GM12878 (cell line): ENCODE measurements at regions not wholly inside any gene's neighbourhood (a gene's known extent, or its start where the extent isn't known, plus 50 kb on each side); places are given as distances from the start of the nearest gene placed in this dataset.

Experiments used
- ATAC-seq: fragments of 200-7000 bp; cut with Tn5 transposase; 3 replicates; pipeline ENCODE4 v1.9.1; 2020; ENCODE audit warnings: mild to moderate bottlenecking, moderate library complexity
- BruUV-seq: library from RNA; stranded (reverse); fragments of 400-500 nt; replicated peaks from 2 replicates; lab custom pipeline; 2021; lab: Mats Ljungman, UMichigan
- CTCF ChIA-PET: fragments of 300-600 bp; sonication (Branson Sonifier 250); formaldehyde crosslinking; extraction: SDS; loops from one replicate; lab custom pipeline; 2021; ENCODE audit warnings: inconsistent platforms; lab: Yijun Ruan, JAX
- POLR2A ChIA-PET: fragments of 350-600 bp; formaldehyde crosslinking; extraction: SDS; loops from one replicate; lab custom pipeline; 2021; ENCODE audit warnings: inconsistent platforms; lab: Charles Lee
- RAD21 ChIA-PET: fragments of 300-600 bp; sonication (Branson Sonifier 250); formaldehyde crosslinking; loops from one replicate; lab custom pipeline; 2023; ENCODE audit warnings: antibody characterized with exemption; ENCODE audit not compliant: unreplicated experiment; lab: Charles Lee
- SMC1A ChIA-PET: fragments of 300-600 bp; sonication (Branson Sonifier 250); formaldehyde crosslinking; loops from one replicate; lab custom pipeline; 2023; ENCODE audit not compliant: unreplicated experiment, uncharacterized antibody; lab: Charles Lee
- DNase-seq: peaks from one replicate; pipeline ENCODE4 v3.0.0-alpha.2; 2011; ENCODE audit warnings: low read depth, low spot score
- FAIRE-seq: peaks from 3 replicates; lab custom pipeline; 2011; peaks lifted over from hg19 to GRCh38; lab: Jason Lieb, UNC
- H2AFZ ChIP-seq: 2 replicates; pipeline ENCODE4 v1.6.0; 2011; ENCODE audit warnings: low read depth, low read length, control low read depth; ENCODE audit not compliant: control insufficient read depth
- H3K27ac ChIP-seq: 2 replicates; pipeline ENCODE4 v1.5.1; 2011; ENCODE audit warnings: control low read depth; ENCODE audit not compliant: control insufficient read depth, insufficient read depth
- H3K27me3 ChIP-seq, 2 experiments: replicated peaks in 1 of 2; 2 replicates each; pipeline versions ENCODE4 v1.6.0 to v1.6.1; 2011; ENCODE audit warnings: low read length in 1 of 2; ENCODE audit not compliant: control insufficient read depth in 2 of 2, insufficient read depth in 2 of 2
- H3K36me3 ChIP-seq, 2 experiments: 2 replicates each; pipeline ENCODE4 v1.5.1; 2011; ENCODE audit warnings: low read length in 1 of 2; ENCODE audit not compliant: control insufficient read depth in 2 of 2, insufficient read depth in 2 of 2
- H3K4me1 ChIP-seq: 2 replicates; pipeline ENCODE4 v1.6.1; 2011; ENCODE audit warnings: mild to moderate bottlenecking, low read length, moderate library complexity, mixed read lengths; ENCODE audit not compliant: control insufficient read depth, insufficient read depth
- H3K4me2 ChIP-seq: 2 replicates; pipeline ENCODE4 v1.6.0; 2011; ENCODE audit warnings: control low read depth; ENCODE audit not compliant: control insufficient read depth, insufficient read depth
- H3K4me3 ChIP-seq: fragments of 200-600 bp; sonication (generic); 2 replicates; pipeline ENCODE4 v1.5.1; 2016
- H3K79me2 ChIP-seq: 2 replicates; pipeline ENCODE4 v1.6.0; 2011; ENCODE audit warnings: low read length; ENCODE audit not compliant: control insufficient read depth, insufficient read depth
- H3K9ac ChIP-seq: 2 replicates; pipeline ENCODE4 v1.8.0; 2011; ENCODE audit warnings: low read length, control low read depth, mixed read lengths; ENCODE audit not compliant: control insufficient read depth, insufficient read depth
- H3K9me3 ChIP-seq: replicated peaks from 3 replicates; pipeline ENCODE4 v1.5.1; 2011; ENCODE audit warnings: mild to moderate bottlenecking, low read length; ENCODE audit not compliant: control insufficient read depth, insufficient read depth
- H4K20me1 ChIP-seq: 2 replicates; pipeline ENCODE4 v1.6.0; 2011; ENCODE audit not compliant: control insufficient read depth, insufficient read depth
- ASH2L ChIP-seq: fragments of 300-600, 200-600 bp; sonication (generic); IDR thresholded peaks from 2 replicates; pipeline ENCODE4 v1.6.1; 2017; ENCODE audit warnings: low read depth, mild to moderate bottlenecking, borderline replicate concordance
- ATF3 ChIP-seq: IDR thresholded peaks from 2 replicates; pipeline ENCODE4 v1.6.1; 2011; ENCODE audit warnings: low read depth, mild to moderate bottlenecking, low read length, moderate library complexity, borderline replicate concordance; ENCODE audit errors: extremely low read depth
- CBX3 ChIP-seq: fragments of 200-600 bp; sonication (generic); IDR thresholded peaks from 2 replicates; pipeline ENCODE4 v1.6.1; 2016; ENCODE audit warnings: low read depth, borderline replicate concordance
- ELK1 ChIP-seq: IDR thresholded peaks from 2 replicates; pipeline ENCODE4 v1.6.1; 2012; ENCODE audit warnings: low read depth, low read length, improper control_type of control experiment
- FOS ChIP-seq: IDR thresholded peaks from 3 replicates; pipeline ENCODE4 v1.6.1; 2011; ENCODE audit warnings: borderline replicate concordance; ENCODE audit not compliant: insufficient read length; ENCODE audit errors: extremely low read depth
- HDGF ChIP-seq: fragments of 450-650 bp; IDR thresholded peaks from 2 replicates; pipeline ENCODE4 v1.6.1; 2016; ENCODE audit warnings: antibody characterized with exemption
- JUND ChIP-seq: IDR thresholded peaks from 2 replicates; pipeline ENCODE4 v1.6.1; 2012; ENCODE audit warnings: low read depth, mild to moderate bottlenecking, low read length, improper control_type of control experiment, moderate library complexity
- NR2F1 ChIP-seq: fragments of 450-650 bp; conservative IDR thresholded peaks from 2 replicates; pipeline ENCODE4 v1.6.1; 2017; ENCODE audit warnings: mild to moderate bottlenecking
- POLR2AphosphoS2 ChIP-seq: IDR thresholded peaks from 2 replicates; pipeline ENCODE4 v1.6.1; 2011; ENCODE audit warnings: low read depth, mild to moderate bottlenecking, low read length, improper control_type of control experiment, moderate library complexity
- RAD21 ChIP-seq: IDR thresholded peaks from 2 replicates; pipeline ENCODE4 v1.6.1; 2011; ENCODE audit warnings: mild to moderate bottlenecking, low read depth, low read length, moderate library complexity; ENCODE audit not compliant: insufficient read depth
- SMARCA5 ChIP-seq: fragments of 450-650 bp; IDR thresholded peaks from 2 replicates; pipeline ENCODE4 v1.6.1; 2017; ENCODE audit warnings: mild to moderate bottlenecking
- TCF3 ChIP-seq: IDR thresholded peaks from 2 replicates; pipeline ENCODE4 v1.6.1; 2012; ENCODE audit warnings: low read depth, mild to moderate bottlenecking, low read length, borderline replicate concordance; ENCODE audit not compliant: insufficient read depth
- WRNIP1 ChIP-seq: IDR thresholded peaks from 2 replicates; pipeline ENCODE4 v1.6.1; 2011; ENCODE audit warnings: low read depth, low read length, improper control_type of control experiment, borderline replicate concordance
- ZNF274 ChIP-seq: IDR thresholded peaks from one replicate; pipeline ENCODE4 v1.8.0; 2011; ENCODE audit not compliant: insufficient read length, insufficient read depth
- WGBS: methylation state at CpG from one replicate; pipeline ENCODE4 v1.1.6; 2016; ENCODE audit warnings: low lambda C conversion rate; ENCODE audit not compliant: insufficient replicate concordance, insufficient coverage; ENCODE audit errors: missing lambda C conversion rate; 5-methylcytosine and 5-hydroxymethylcytosine counted together
- in situ Hi-C: fragments of 300-500 bp; cut with MboI; formaldehyde crosslinking; loops from 9 replicates; pipeline ENCODE4 v1.14.3; 2018; ENCODE audit warnings: mixed read lengths
- intact Hi-C: fragments of 100-400 bp; cut with micrococcal nuclease; formaldehyde crosslinking; loops from one replicate; pipeline ENCODE4 v1.14.2; 2022; ENCODE audit not compliant: unreplicated experiment
- TF ChIP-seq, protein P1 (sequence below): IDR thresholded peaks from 2 replicates; pipeline ENCODE4 v1.6.1; 2012; ENCODE audit warnings: improper control_type of control experiment, low read depth, low read length; ENCODE audit not compliant: insufficient replicate concordance

- intact Hi-C loops: no loop called here
- WGBS: no CpG with 5 or more reads among the region's 5 CpGs
- Histone ChIP-seq H3K27me3 (no peaks in the 10 kb centered on the region), H3K9me3 (no peaks in the 10 kb centered on the region), H3K27ac (no peak overlapping the region), H3K9ac (no peak overlapping the region), H3K36me3 (no peaks in the 10 kb centered on the region), H3K4me1 (no peaks in the 10 kb centered on the region), H3K79me2 (no peaks in the 10 kb centered on the region), H4K20me1 (no peaks in the 10 kb centered on the region), H2AFZ (no peak overlapping the region), H3K4me2 (no peak overlapping the region), H3K4me3 (no peak overlapping the region)
- TF ChIP-seq POLR2AphosphoS2: no peak
- TF ChIP-seq FOS: no peak
- no peak for TF ChIP-seq SMARCA5
- no peak for TF ChIP-seq ELK1
- TF ChIP-seq ZNF274: no peak
- TF ChIP-seq WRNIP1: no peak
- TF ChIP-seq TCF3: no peak
- no peak for TF ChIP-seq JUND
- TF ChIP-seq, protein P1, sequence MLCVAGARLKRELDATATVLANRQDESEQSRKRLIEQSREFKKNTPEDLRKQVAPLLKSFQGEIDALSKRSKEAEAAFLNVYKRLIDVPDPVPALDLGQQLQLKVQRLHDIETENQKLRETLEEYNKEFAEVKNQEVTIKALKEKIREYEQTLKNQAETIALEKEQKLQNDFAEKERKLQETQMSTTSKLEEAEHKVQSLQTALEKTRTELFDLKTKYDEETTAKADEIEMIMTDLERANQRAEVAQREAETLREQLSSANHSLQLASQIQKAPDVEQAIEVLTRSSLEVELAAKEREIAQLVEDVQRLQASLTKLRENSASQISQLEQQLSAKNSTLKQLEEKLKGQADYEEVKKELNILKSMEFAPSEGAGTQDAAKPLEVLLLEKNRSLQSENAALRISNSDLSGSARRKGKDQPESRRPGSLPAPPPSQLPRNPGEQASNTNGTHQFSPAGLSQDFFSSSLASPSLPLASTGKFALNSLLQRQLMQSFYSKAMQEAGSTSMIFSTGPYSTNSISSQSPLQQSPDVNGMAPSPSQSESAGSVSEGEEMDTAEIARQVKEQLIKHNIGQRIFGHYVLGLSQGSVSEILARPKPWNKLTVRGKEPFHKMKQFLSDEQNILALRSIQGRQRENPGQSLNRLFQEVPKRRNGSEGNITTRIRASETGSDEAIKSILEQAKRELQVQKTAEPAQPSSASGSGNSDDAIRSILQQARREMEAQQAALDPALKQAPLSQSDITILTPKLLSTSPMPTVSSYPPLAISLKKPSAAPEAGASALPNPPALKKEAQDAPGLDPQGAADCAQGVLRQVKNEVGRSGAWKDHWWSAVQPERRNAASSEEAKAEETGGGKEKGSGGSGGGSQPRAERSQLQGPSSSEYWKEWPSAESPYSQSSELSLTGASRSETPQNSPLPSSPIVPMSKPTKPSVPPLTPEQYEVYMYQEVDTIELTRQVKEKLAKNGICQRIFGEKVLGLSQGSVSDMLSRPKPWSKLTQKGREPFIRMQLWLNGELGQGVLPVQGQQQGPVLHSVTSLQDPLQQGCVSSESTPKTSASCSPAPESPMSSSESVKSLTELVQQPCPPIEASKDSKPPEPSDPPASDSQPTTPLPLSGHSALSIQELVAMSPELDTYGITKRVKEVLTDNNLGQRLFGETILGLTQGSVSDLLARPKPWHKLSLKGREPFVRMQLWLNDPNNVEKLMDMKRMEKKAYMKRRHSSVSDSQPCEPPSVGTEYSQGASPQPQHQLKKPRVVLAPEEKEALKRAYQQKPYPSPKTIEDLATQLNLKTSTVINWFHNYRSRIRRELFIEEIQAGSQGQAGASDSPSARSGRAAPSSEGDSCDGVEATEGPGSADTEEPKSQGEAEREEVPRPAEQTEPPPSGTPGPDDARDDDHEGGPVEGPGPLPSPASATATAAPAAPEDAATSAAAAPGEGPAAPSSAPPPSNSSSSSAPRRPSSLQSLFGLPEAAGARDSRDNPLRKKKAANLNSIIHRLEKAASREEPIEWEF: no peak
- TF ChIP-seq ASH2L: no peak
- TF ChIP-seq CBX3: no peak
- no peak for TF ChIP-seq NR2F1
- TF ChIP-seq HDGF: no peak
- TF ChIP-seq ATF3: no peak
- no peak for TF ChIP-seq RAD21
- ChIA-PET CTCF (no interaction called here), SMC1A (no interaction called here), POLR2A (no interaction called here), RAD21 (no interaction called here)
- no peak for FAIRE-seq
- BruUV-seq: no TSS peak
- in situ Hi-C loops: no loop called here
- no peak for DNase-seq
- no peak for ATAC-seq
These were observed 211.6 kb upstream of the COBL start for GRCh38 chr7:51528172-51528571.
